ENCODE measurements at regions not wholly inside any gene's neighbourhood (a gene's known extent, or its start where the extent isn't known, plus 50 kb on each side); places are given as distances from the start of the nearest gene placed in this dataset.

GRCh38 chr6:95321126-95321525, 256.2 kb upstream of the MANEA start:
- no peak for DNase-seq (ENCODE audit: low spot score)
- in situ Hi-C loops (cut with MboI; ENCODE audit: low sequenced_read_pairs, unreplicated experiment): no loop called here
- TF ChIP-seq, protein P1, sequence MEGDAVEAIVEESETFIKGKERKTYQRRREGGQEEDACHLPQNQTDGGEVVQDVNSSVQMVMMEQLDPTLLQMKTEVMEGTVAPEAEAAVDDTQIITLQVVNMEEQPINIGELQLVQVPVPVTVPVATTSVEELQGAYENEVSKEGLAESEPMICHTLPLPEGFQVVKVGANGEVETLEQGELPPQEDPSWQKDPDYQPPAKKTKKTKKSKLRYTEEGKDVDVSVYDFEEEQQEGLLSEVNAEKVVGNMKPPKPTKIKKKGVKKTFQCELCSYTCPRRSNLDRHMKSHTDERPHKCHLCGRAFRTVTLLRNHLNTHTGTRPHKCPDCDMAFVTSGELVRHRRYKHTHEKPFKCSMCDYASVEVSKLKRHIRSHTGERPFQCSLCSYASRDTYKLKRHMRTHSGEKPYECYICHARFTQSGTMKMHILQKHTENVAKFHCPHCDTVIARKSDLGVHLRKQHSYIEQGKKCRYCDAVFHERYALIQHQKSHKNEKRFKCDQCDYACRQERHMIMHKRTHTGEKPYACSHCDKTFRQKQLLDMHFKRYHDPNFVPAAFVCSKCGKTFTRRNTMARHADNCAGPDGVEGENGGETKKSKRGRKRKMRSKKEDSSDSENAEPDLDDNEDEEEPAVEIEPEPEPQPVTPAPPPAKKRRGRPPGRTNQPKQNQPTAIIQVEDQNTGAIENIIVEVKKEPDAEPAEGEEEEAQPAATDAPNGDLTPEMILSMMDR (IDR thresholded peaks at IDR 0.05; ENCODE audit: borderline replicate concordance, control extremely low read depth, extremely low read depth, insufficient read depth, missing control alignments): no peak

- in situ Hi-C loops (cut with MboI; ENCODE audit: low sequenced_read_pairs, unreplicated experiment): no loop called here
- TF ChIP-seq, protein P1 (IDR thresholded peaks at IDR 0.05; ENCODE audit: borderline replicate concordance, control extremely low read depth, extremely low read depth, insufficient read depth, missing control alignments): no peak
- DNase-seq (ENCODE audit: low spot score): no peak
Observed at GRCh38 chr6:95325916-95326315, 251.4 kb upstream of the MANEA start.

GRCh38 chr6:95328231-95328630, 249.1 kb upstream of the MANEA start:
- TF ChIP-seq, protein P1 (IDR thresholded peaks at IDR 0.05; ENCODE audit: borderline replicate concordance, control extremely low read depth, extremely low read depth, insufficient read depth, missing control alignments): no peak
- in situ Hi-C loops (cut with MboI; ENCODE audit: low sequenced_read_pairs, unreplicated experiment): no loop called here
- DNase-seq (ENCODE audit: low spot score): no peak

DNA sequence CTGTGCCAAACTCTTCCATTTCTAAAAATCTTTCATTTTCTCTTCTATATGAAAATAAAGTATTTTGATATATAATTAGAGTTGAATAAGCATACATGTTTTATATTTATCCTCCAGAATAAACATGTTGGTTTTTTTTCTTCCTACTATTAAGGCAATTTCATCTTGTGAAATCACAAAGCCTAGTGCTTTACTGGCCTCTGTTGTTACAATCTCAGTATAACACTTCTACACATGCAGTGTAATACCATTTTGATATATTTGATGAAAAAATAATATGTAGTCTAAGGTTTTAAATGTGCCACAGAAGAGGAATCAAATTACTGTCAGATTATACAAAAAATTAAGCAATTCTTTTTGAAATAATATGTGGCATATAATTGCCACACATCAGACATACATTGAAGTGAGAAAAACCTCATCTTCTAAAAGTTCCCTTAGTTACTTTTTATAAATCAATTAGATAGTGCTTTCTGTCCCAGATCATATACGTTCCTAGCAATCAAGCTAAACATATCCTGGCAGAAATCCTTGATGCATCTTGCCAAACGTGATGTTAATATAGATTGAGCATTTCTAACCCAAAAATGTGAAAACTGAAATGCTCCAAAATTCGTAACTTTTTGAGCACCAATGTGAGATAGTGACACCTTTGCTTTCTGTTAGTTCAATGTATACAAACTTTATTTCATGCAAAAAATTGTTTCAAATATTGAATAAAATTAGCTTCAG, 225.1 kb upstream of the MANEA start:
- TF ChIP-seq, protein P1 (IDR thresholded peaks at IDR 0.05; ENCODE audit: borderline replicate concordance, control extremely low read depth, extremely low read depth, insufficient read depth, missing control alignments): no peak
- no peak for DNase-seq (ENCODE audit: low spot score)
- in situ Hi-C loops (cut with MboI; ENCODE audit: low sequenced_read_pairs, unreplicated experiment): no loop called here

GRCh38 chr6:95354551-95354950, 222.8 kb upstream of the MANEA start:
- in situ Hi-C loops (cut with MboI; ENCODE audit: low sequenced_read_pairs, unreplicated experiment): no loop called here
- DNase-seq (ENCODE audit: low spot score): no peak
- TF ChIP-seq, protein P1 (IDR thresholded peaks at IDR 0.05; ENCODE audit: borderline replicate concordance, control extremely low read depth, extremely low read depth, insufficient read depth, missing control alignments): no peak

DNA sequence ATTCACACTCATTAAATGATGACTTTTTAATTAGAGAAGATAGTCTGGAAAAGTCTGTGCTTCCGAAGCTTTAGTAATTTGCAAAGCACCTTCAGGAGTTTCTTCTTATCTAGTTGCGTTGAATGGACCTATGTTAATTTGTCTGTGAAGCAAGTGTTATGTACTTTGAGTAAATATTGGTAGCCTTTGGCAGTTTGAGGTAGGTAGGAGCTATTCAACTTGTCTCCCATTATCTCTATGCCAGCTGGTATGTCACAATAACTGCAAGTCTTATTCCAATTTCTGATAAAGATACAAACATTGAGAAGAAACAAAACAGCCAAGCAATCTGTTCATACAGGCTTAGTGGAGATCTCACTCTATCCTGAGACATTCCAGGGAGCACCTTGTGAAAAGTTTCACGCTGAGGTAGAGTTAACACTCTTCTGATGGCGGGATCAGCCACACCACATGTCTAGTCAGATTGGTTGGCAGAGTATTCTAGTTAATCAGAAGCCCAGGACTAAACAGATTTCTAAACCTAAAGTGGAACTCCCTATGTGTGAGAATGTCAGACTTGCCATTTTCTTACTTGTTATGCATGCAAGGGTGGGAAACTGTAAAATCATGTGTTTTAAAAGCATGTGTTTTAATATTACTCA, 219.8 kb upstream of the MANEA start:
- TF ChIP-seq, protein P1 (IDR thresholded peaks at IDR 0.05; ENCODE audit: borderline replicate concordance, control extremely low read depth, extremely low read depth, insufficient read depth, missing control alignments): no peak
- DNase-seq (ENCODE audit: low spot score): no peak
- in situ Hi-C loops (cut with MboI; ENCODE audit: low sequenced_read_pairs, unreplicated experiment): no loop called here
